A549 (cell line): ENCODE measurements at regions not wholly inside any gene's neighbourhood (a gene's known extent, or its start where the extent isn't known, plus 50 kb on each side); places are given as distances from the start of the nearest gene placed in this dataset.

Experiments
- ATAC-seq, 2 experiments: fragments of 200-7000 bp in 1 of 2; fragments of >200 bp in 1 of 2; cut with Nextera tagmentation in 1 of 2; cut with Tn5 transposase in 1 of 2; 3 replicates each; pipeline versions ENCODE4 v1.8.0 to v1.9.1; 2018 to 2020; ENCODE audit warnings: mild to moderate bottlenecking in 1 of 2, moderate library complexity in 1 of 2
- CTCF ChIA-PET: fragments of 300-600 bp; sonication (Branson Sonifier 250); formaldehyde crosslinking; extraction: SDS; loops from one replicate; lab custom pipeline; 2021; ENCODE audit warnings: antibody characterized with exemption, inconsistent platforms; lab: Yijun Ruan, JAX
- POLR2A ChIA-PET: fragments of 350-600 bp; formaldehyde crosslinking; extraction: SDS; loops from one replicate; lab custom pipeline; 2021; ENCODE audit warnings: antibody characterized with exemption, inconsistent platforms; lab: Yijun Ruan, JAX
- DNase-seq, 2 experiments: peaks; one replicate each; pipeline versions ENCODE4 v3.0.0 to v3.0.0-alpha.2; 2011 to 2016; ENCODE audit warnings: low read depth in 1 of 2, low spot score in 1 of 2
- FAIRE-seq: peaks from 2 replicates; lab custom pipeline; 2011; peaks lifted over from hg19 to GRCh38; lab: Jason Lieb, UNC
- H3K27ac ChIP-seq, 2 experiments: fragments of >200 bp; sonication (Bioruptor Twin); formaldehyde crosslinking; 3 replicates each; pipeline ENCODE4 v1.5.1; 2016 to 2017
- H3K4me1 ChIP-seq: fragments of >200 bp; sonication (Bioruptor Twin); formaldehyde crosslinking; 3 replicates; pipeline ENCODE4 v1.6.1; 2016
- H3K4me2 ChIP-seq: fragments of >200 bp; sonication (Bioruptor Twin); formaldehyde crosslinking; 3 replicates; pipeline ENCODE4 v1.6.1; 2016
- H3K4me3 ChIP-seq: fragments of >200 bp; sonication (Bioruptor Twin); formaldehyde crosslinking; 3 replicates; pipeline ENCODE4 v1.5.1; 2016
- H3K9me3 ChIP-seq: fragments of >200 bp; sonication (Bioruptor Twin); formaldehyde crosslinking; 3 replicates; pipeline ENCODE4 v1.6.1; 2016
- EHF ChIP-seq: fragments of 250-450 bp; sonication (Bioruptor Pico); IDR thresholded peaks from 2 replicates; pipeline ENCODE4 v1.5.0; 2020; ENCODE audit warnings: mild to moderate bottlenecking
- EHMT2 ChIP-seq: fragments of 200-600 bp; sonication (generic); IDR thresholded peaks from 2 replicates; pipeline ENCODE4 v1.6.1; 2016; ENCODE audit warnings: antibody characterized with exemption, low read depth, mild to moderate bottlenecking, moderate library complexity
- FOSB ChIP-seq: fragments of 250-450 bp; sonication (Bioruptor Pico); IDR thresholded peaks from 2 replicates; pipeline ENCODE4 v1.5.0; 2020; ENCODE audit warnings: mild to moderate bottlenecking, moderate library complexity
- HOXA7 ChIP-seq: fragments of 250-450 bp; sonication (Bioruptor Pico); IDR thresholded peaks from 2 replicates; pipeline ENCODE4 v1.5.0; 2020; ENCODE audit warnings: mild to moderate bottlenecking, moderate library complexity
- HOXB13 ChIP-seq: fragments of 250-450 bp; sonication (Bioruptor Pico); IDR thresholded peaks from 2 replicates; pipeline ENCODE4 v1.5.0; 2020; ENCODE audit warnings: low read depth, mild to moderate bottlenecking, moderate library complexity
- HOXB5 ChIP-seq: fragments of 250-450 bp; sonication (Bioruptor Pico); IDR thresholded peaks from 2 replicates; pipeline ENCODE4 v1.5.0; 2020; ENCODE audit warnings: mild to moderate bottlenecking, moderate library complexity
- KDM1A ChIP-seq: fragments of 200-600 bp; sonication (generic); IDR thresholded peaks from 2 replicates; pipeline ENCODE4 v1.6.1; 2016; ENCODE audit warnings: low read depth, mild to moderate bottlenecking
- MAFK ChIP-seq: fragments of 450-650 bp; IDR thresholded peaks from 2 replicates; pipeline ENCODE4 v1.6.1; 2014; ENCODE audit not compliant: partially characterized antibody
- MYC ChIP-seq: IDR thresholded peaks from 2 replicates; pipeline ENCODE4 v1.6.1; 2012; ENCODE audit warnings: mild to moderate bottlenecking, inconsistent platforms, low read length, improper control_type of control experiment, borderline replicate concordance
- NPAS2 ChIP-seq: fragments of 250-450 bp; sonication (Bioruptor Pico); IDR thresholded peaks from 2 replicates; pipeline ENCODE4 v1.8.0; 2022; ENCODE audit warnings: mild to moderate bottlenecking, moderate library complexity, borderline replicate concordance
- PHF8 ChIP-seq: fragments of 200-600 bp; sonication (generic); IDR thresholded peaks from 2 replicates; pipeline ENCODE4 v1.6.1; 2016; ENCODE audit warnings: low read depth, mild to moderate bottlenecking, antibody characterized with exemption, moderate library complexity, borderline replicate concordance
- POLR2AphosphoS2 ChIP-seq: conservative IDR thresholded peaks from 2 replicates; pipeline ENCODE4 v1.6.1; 2012; ENCODE audit warnings: low read length, improper control_type of control experiment, inconsistent platforms
- RCOR1 ChIP-seq: fragments of 150-350 bp; IDR thresholded peaks from 2 replicates; pipeline ENCODE4 v1.6.1; 2014; ENCODE audit warnings: antibody characterized with exemption, low read length, low read depth
- RFX5 ChIP-seq: fragments of 450-650 bp; IDR thresholded peaks from 2 replicates; pipeline ENCODE4 v1.7.1; 2014; ENCODE audit warnings: antibody characterized with exemption, mild to moderate bottlenecking, moderate library complexity
- RNF2 ChIP-seq: fragments of 200-600 bp; sonication (generic); IDR thresholded peaks from 2 replicates; pipeline ENCODE4 v1.6.1; 2016; ENCODE audit warnings: low read depth, mild to moderate bottlenecking, antibody characterized with exemption, moderate library complexity, borderline replicate concordance
- SREBF2 ChIP-seq: fragments of 450-650 bp; IDR thresholded peaks from 2 replicates; pipeline ENCODE4 v1.6.1; 2014; ENCODE audit warnings: mild to moderate bottlenecking, moderate library complexity
- ZFP36 ChIP-seq: fragments of 450-650 bp; IDR thresholded peaks from 2 replicates; pipeline ENCODE4 v1.6.1; 2014; ENCODE audit warnings: borderline replicate concordance; ENCODE audit not compliant: partially characterized antibody
- WGBS: methylation state at CpG from one replicate; pipeline ENCODE4 v1.1.6; 2017; ENCODE audit errors: missing lambda C conversion rate; 5-methylcytosine and 5-hydroxymethylcytosine counted together
- TF ChIP-seq, protein P1 (sequence below): fragments of 250-450 bp; sonication (Bioruptor Pico); IDR thresholded peaks from 2 replicates; pipeline ENCODE4 v1.5.0; 2020; ENCODE audit warnings: low read depth, mild to moderate bottlenecking, moderate library complexity
- TF ChIP-seq, protein P2 (sequence below): fragments of >200 bp; sonication (Bioruptor Twin); formaldehyde crosslinking; IDR thresholded peaks from 3 replicates; pipeline ENCODE4 v1.6.1; 2016
- TF ChIP-seq, protein P3 (sequence below): IDR thresholded peaks from 2 replicates; pipeline ENCODE4 v1.6.1; 2012
- TF ChIP-seq, protein P4 (sequence below): fragments of >200 bp; sonication (Bioruptor Twin); formaldehyde crosslinking; IDR thresholded peaks from 2 replicates; pipeline ENCODE4 v1.6.1; 2016

DNA sequence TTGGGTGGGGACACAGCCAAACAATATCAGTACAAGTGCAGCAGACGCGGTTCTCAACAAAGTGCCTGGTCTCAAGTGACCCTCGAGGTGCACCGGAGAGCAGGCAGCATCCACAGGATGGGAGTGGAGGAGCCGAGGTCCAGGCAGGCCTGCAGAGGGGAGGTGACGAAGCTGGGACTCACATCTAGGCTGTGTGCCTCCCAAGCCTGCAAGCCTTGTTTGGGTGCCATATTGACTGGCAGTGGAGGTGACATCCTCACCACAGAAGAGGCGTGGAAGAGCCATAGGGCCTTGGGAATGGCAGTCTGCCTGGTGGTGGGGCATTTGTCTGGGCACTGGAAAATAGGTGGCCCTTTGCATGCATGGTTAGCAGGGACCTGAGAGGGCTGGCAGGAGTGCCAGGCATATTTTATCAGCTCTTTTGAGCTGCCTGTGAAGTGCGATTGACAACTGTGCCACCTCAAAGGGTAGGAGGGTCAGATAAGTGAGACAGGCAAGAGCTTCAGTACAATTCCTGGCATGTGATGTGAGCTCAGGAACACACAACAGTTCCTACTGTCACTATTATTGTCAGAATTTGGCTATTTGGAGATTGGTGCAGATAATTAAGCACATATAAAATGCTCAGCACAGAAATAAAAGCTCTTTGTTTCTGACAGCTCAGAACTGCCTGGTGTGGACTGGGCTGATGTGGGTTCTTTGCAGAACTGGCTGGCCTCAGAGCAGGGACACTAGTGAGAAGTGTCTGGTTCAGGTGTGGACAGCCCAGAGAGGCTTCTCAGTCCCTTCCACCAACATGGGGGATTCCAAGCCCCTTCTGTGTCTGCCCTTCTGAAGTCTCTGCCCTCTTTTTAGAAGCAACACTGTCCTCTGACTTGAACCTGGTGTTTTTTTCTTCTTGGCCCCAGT, 347.6 kb upstream of the AJAP1 start (continued):
- TF ChIP-seq, protein P1, sequence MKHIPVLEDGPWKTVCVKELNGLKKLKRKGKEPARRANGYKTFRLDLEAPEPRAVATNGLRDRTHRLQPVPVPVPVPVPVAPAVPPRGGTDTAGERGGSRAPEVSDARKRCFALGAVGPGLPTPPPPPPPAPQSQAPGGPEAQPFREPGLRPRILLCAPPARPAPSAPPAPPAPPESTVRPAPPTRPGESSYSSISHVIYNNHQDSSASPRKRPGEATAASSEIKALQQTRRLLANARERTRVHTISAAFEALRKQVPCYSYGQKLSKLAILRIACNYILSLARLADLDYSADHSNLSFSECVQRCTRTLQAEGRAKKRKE (CRISPR knock-in tag): no peak
- TF ChIP-seq, protein P2, sequence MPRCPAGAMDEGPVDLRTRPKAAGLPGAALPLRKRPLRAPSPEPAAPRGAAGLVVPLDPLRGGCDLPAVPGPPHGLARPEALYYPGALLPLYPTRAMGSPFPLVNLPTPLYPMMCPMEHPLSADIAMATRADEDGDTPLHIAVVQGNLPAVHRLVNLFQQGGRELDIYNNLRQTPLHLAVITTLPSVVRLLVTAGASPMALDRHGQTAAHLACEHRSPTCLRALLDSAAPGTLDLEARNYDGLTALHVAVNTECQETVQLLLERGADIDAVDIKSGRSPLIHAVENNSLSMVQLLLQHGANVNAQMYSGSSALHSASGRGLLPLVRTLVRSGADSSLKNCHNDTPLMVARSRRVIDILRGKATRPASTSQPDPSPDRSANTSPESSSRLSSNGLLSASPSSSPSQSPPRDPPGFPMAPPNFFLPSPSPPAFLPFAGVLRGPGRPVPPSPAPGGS: no peak

DNA sequence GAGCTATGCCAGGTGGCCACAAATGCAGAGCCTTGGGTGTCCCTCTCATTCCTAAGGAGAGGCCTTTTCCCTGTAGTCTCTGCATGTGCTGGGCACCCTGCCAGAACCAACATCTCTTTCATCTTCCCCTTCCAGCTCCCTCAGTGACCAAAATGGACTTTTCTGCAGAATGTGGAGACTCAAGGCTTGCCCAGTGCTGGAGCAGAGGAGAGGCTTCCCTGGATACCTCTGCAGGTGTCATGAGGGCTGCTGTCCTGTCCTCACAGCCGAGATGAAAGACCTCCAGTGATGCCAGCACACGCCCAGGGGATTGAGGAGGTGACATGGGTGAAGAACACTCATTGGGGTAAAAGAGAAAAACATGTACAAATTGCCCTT, 347.0 kb upstream of the AJAP1 start:
- ChIA-PET CTCF (no interaction called here), POLR2A (no interaction called here)
- FAIRE-seq (no peak), DNase-seq (no peak), ATAC-seq (no peak)
- no peaks in the 10 kb centered on the region for H3K9me3 ChIP-seq
- TF ChIP-seq ZFP36 (no peak), HOXB13 (CRISPR knock-in tag) (no peak), RFX5 (no peak), SREBF2 (no peak), RNF2 (no peak), RCOR1 (no peak), PHF8 (no peak), HOXA7 (CRISPR knock-in tag) (no peak), EHF (CRISPR knock-in tag) (no peak), NPAS2 (CRISPR knock-in tag) (no peak), EHMT2 (no peak)
- TF ChIP-seq, protein P1 (CRISPR knock-in tag): no peak
- 9% methylated on average over 2 of the region's 2 CpGs for WGBS
- H3K4me3 ChIP-seq: no peak overlapping the region
- H3K27ac ChIP-seq: no peak overlapping the region
- no peak overlapping the region for H3K4me2 ChIP-seq
- H3K4me1 ChIP-seq: no peaks in the 10 kb centered on the region

DNA sequence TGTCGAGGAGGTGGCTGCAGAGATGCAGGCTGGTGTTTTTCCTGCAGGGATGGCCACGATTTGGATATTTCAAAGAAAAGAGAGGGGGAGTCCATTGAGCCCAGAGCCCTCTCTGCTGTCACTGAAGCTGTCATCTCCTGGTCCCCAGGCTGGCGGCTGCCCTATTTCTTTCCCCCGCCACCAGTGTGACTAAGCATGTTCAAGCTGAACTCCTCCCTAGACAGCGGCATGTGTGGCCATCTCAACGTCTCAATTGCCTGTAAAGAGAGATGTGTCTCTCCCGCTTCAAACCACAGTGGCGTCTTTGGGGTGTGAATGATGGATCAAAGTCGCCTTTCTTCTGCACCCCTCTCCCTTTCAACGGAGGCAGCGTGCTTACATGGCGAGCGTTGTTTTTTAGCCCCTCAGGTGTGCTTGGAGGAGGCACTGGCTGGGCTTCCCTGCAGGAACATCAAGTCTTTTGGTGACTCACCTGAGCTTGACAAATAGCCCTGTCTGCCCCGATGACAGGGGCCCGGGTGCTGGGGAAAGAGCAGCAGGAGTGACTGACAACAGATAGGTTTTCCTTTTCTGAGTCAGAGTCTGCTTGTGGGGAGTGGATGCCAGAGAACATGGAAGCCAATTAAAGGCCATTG, 346.4 kb upstream of the AJAP1 start:
- Histone ChIP-seq H3K4me1 (no peaks in the 10 kb centered on the region), H3K9me3 (no peaks in the 10 kb centered on the region), H3K27ac (no peak overlapping the region), H3K4me2 (no peak overlapping the region), H3K4me3 (no peak overlapping the region)
- ChIA-PET CTCF (no interaction called here), POLR2A (no interaction called here)
- DNase-seq (no peak), FAIRE-seq (no peak), ATAC-seq (no peak)
- 23% methylated on average over 14 of the region's 15 CpGs for WGBS
- no peak for TF ChIP-seq NPAS2 (CRISPR knock-in tag)
- no peak for TF ChIP-seq HOXB5 (CRISPR knock-in tag)
- TF ChIP-seq, protein P3, sequence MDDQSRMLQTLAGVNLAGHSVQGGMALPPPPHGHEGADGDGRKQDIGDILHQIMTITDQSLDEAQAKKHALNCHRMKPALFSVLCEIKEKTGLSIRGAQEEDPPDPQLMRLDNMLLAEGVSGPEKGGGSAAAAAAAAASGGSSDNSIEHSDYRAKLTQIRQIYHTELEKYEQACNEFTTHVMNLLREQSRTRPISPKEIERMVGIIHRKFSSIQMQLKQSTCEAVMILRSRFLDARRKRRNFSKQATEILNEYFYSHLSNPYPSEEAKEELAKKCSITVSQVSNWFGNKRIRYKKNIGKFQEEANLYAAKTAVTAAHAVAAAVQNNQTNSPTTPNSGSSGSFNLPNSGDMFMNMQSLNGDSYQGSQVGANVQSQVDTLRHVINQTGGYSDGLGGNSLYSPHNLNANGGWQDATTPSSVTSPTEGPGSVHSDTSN: no peak
- no peak for TF ChIP-seq FOSB (CRISPR knock-in tag)
- TF ChIP-seq POLR2AphosphoS2: no peak
- TF ChIP-seq MAFK: no peak
- TF ChIP-seq KDM1A: no peak
- no peak for TF ChIP-seq EHF (CRISPR knock-in tag)
- TF ChIP-seq MYC: no peak
- no peak for TF ChIP-seq RCOR1
- TF ChIP-seq, protein P4, sequence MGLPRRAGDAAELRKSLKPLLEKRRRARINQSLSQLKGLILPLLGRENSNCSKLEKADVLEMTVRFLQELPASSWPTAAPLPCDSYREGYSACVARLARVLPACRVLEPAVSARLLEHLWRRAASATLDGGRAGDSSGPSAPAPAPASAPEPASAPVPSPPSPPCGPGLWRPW: no peak
